A172 (cell line): ENCODE measurements at regions not wholly inside any gene's neighbourhood (a gene's known extent, or its start where the extent isn't known, plus 50 kb on each side); places are given as distances from the start of the nearest gene placed in this dataset.
A peak's percentile ranks its signal among the peaks of the same experiment; 100 is the strongest.

Experiments used
- DNase-seq: peaks from one replicate; pipeline ENCODE4 v3.0.0-alpha.2; 2015; ENCODE audit warnings: low spot score

- DNase-seq, result no peak
Measured at GRCh38 chr13:107254392-107254791, 686.5 kb upstream of the ARGLU1 start.

GRCh38 chr13:107252428-107252827, 684.5 kb upstream of the ARGLU1 start:
- DNase-seq, result no peak

GRCh38 chr13:107252021-107252420, 684.1 kb upstream of the ARGLU1 start:
- no peak for DNase-seq

GRCh38 chr13:107251341-107251740, 683.4 kb upstream of the ARGLU1 start:
- DNase-seq, result no peak

GRCh38 chr13:107250628-107251027, 682.7 kb upstream of the ARGLU1 start:
- DNase-seq, result no peak

- DNase-seq, result no peak
Measured at GRCh38 chr13:107244241-107244640, 676.3 kb upstream of the ARGLU1 start.

GRCh38 chr13:107242138-107242537, 674.2 kb upstream of the ARGLU1 start:
- DNase-seq, result no peak

GRCh38 chr13:107241381-107241780, 673.4 kb upstream of the ARGLU1 start:
- no peak for DNase-seq

- no peak for DNase-seq
Measured at GRCh38 chr13:107239213-107239612, 671.3 kb upstream of the ARGLU1 start.

- no peak for DNase-seq
Measured at GRCh38 chr13:107238262-107238981, 670.5 kb upstream of the ARGLU1 start.

GRCh38 chr13:107234319-107235073, 666.6 kb upstream of the ARGLU1 start:
- DNase-seq, result no peak

GRCh38 chr13:107233541-107233940, 665.6 kb upstream of the ARGLU1 start:
- no peak for DNase-seq

GRCh38 chr13:107231944-107232343, 664.0 kb upstream of the ARGLU1 start:
- DNase-seq, result no peak

- no peak for DNase-seq
Measured at GRCh38 chr13:107223867-107224266, 655.9 kb upstream of the ARGLU1 start.

- no peak for DNase-seq
Measured at GRCh38 chr13:107222597-107222996, 654.7 kb upstream of the ARGLU1 start.

- DNase-seq, result no peak
Measured at GRCh38 chr13:107220245-107220644, 652.3 kb upstream of the ARGLU1 start.

GRCh38 chr13:107217251-107217650, 649.3 kb upstream of the ARGLU1 start:
- DNase-seq, result no peak

- no peak for DNase-seq
Measured at GRCh38 chr13:107216046-107216755, 648.3 kb upstream of the ARGLU1 start.

- DNase-seq, result peak; percentile 71
Measured at GRCh38 chr13:107211073-107211472, 643.1 kb upstream of the ARGLU1 start.

GRCh38 chr13:107210723-107211030, 642.7 kb upstream of the ARGLU1 start:
- no peak for DNase-seq

- DNase-seq, result no peak
Measured at GRCh38 chr13:107209824-107210722, 642.1 kb upstream of the ARGLU1 start.

- no peak for DNase-seq
Measured at GRCh38 chr13:107208889-107209288, 641.0 kb upstream of the ARGLU1 start.
